ENCODE measurements at regions not wholly inside any gene's neighbourhood (a gene's known extent, or its start where the extent isn't known, plus 50 kb on each side); places are given as distances from the start of the nearest gene placed in this dataset.

DNA sequence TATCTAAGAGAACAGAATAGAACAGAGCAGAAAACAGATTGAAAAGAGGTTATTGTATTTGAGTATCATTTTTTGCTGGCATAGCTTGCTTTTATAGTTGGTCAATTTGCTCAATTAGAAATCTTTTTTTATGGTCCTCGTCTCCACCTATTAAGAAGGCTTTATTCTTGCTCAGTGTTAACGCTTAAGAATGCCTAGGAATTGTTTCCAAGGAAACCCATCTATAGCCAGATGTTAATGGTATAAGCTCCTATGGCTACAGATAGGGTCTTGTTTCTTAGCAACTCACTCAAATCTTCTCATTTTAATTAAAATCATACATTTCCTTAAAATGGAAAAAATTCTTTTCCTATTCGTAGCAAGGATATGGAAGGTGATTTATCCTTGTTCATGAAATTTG, 392.3 kb downstream of the TMEM135 start:
- no peak for DNase-seq (ENCODE audit: low read depth in 2 of 2)

DNA sequence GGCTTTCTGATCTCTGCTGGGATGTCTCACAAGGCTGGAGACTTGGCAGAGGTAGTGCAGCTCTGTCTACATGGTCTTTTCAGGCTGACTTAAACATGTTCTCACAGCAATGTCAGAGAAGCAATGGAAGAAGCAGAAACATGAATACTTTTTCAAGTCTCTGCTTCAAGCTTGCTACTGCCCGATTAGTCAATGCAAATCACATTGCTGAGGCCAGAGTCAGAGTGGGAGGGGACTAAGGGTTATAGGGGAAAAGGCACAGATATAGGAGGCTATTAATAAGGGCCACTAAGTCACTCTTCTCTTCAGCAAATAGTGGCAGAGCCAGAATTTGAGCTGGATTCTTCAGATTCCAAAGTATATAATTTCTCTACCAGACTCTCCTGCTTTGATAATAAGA, 390.5 kb downstream of the TMEM135 start:
- DNase-seq (ENCODE audit: low read depth in 2 of 2), result no peak

DNA sequence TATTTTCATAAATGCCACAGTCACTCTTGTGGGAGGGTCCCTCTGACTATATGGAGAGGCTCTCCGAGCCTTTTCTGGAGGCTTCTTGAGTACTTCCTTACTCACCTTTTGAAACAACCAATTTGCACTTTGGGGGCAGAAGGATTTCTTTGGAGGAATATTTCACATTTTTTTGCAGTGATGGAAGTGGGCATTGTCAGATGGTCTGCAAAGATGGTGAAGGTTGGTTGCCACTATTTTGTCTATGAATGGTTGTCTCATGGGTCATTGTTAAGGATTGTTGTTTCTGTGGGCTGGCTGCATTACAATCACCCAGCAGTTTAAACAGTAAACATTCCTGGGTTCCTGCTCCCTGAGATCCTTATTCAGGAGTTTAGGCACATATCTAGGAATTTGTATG, 388.2 kb downstream of the TMEM135 start:
- DNase-seq (ENCODE audit: low read depth in 2 of 2), result no peak

DNA sequence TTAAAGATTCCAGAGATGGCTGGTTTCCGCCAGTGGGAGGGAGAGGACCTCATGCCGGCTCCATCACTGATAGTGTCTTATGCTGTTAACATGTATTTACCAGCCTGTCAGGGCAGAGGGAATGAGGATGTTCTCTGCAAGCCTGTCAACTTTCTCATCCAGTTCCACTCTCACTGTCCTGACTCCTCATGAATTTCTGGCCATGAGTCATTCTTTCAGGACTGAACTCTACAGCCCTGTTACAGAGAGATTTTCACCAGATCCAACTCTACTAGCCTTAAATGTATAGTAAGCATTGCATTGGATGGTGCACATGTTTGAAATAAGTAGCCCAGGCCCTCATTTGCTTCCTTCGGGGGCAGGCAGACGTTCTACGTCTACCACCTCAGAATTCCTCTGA, 387.7 kb downstream of the TMEM135 start:
- DNase-seq (ENCODE audit: low read depth in 2 of 2), result no peak

DNA sequence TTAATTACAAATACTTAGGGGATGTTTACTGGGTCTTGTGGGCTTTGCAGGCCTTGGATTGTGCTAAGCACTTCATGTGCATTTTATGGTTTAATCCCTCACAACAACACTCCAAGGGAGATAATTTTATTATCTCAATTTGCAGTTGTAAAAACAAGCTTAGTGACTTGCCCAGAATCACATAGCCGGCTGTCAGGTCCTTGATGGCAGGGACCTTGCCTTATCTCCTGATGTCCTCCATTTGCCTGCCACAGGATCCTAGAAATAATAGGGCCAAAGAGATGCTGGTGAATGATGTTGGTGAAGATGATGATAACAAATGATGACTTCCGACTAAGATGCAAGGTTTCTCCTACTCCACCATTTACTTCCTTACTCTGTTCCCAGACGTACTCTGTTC, 385.4 kb downstream of the TMEM135 start:
- no peak for DNase-seq (ENCODE audit: low read depth in 2 of 2)

DNA sequence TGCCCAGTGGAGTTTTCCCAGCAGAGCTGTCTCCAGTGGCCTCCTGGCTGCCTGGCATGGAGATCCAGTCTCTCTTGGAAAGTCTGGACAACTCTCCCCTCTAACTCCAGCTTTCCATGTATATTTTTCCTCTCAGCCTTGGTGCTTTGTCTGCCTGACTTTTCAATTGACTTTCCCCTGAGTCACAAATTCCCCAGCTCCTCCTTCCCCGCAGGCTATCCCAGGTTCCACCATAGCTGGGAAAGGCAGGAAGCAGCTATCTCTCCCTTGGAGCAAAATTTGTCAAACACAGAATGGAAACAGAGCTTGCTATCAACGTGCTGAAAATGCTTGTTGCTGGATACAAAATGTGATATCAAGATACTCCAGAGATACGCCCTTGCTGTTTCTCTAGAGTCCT, 384.8 kb downstream of the TMEM135 start:
- DNase-seq (ENCODE audit: low read depth in 2 of 2), result no peak

DNA sequence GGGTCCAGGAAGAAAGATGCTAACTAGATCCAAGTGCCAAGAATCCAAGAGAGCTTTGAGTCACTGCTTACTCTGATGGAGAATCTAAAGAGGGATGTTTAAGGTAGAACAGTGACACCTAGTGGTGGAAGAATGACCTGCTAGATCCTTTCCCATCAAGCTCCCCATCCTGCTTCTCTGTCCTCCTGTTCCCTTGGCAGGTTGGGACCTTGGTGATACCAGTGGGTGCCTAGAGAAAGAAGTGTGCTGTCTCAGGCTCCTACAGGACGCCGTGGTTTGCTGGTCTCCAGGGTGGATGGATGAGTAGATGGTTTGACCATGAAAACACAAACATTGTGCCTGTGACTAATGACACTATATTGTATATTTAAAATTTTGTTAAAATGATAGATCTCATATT, 383.7 kb downstream of the TMEM135 start:
- peak in 1 of 2 donors; percentile 4 for DNase-seq (ENCODE audit: low read depth in 2 of 2)

DNA sequence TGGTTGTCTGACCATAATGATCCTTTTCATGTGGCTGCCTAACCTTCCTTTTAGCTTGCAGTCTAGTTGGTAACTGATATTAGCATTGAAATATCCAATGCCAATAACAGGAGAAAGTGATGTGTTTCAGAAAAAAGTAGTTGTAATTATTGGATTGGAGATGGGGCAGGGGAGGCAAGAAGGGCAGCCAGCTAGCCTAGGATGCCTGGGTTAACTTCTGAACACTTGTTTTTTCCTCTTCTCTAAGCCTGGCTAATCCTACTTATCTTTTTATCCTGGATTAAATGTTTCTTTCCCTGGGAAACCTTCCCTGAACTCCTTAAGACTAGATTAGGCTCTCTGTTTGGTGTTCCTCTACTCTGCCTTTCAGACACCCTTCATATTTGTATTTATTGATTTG, 380.2 kb downstream of the TMEM135 start:
- no peak for DNase-seq (ENCODE audit: low read depth in 2 of 2)

DNA sequence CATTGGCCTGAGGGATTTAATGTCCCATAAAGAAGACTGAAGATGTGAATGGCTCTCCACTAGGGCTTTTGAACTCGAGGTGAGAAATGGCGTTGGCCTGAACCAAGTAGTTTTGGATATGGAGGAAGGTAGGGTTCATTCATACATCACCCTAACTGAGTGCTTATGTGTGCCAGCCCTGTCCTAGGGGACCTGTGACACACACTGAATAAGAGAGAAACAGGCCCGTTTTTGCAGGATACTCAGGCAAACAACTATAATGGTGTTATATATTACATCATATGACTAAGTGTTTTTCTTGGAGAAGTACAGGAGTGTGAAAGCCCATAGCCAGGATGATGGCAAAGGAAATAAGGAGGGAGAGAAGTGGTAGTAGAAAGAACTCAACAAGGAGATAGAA, 368.1 kb downstream of the TMEM135 start:
- DNase-seq (ENCODE audit: low read depth in 2 of 2), result no peak

DNA sequence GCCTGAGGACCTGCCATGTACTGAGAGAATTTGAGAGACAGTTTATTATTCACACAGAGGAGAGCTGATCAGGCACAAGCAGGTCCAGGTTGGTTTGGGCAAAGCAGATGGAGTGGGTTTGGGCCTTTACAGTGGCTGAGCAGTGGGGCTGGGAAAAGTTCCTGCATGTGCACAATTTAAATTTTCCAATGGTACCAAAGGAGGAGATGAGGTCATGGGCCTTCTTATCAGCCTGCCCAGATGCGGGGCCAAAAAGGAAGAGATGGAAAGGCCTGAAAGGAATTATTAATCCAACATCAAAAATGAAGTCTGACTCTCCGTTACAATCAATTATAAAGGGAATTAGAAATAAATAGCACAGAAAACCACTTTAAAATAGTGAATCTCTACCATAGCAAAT, 367.6 kb downstream of the TMEM135 start:
- no peak for DNase-seq (ENCODE audit: low read depth in 2 of 2)

DNA sequence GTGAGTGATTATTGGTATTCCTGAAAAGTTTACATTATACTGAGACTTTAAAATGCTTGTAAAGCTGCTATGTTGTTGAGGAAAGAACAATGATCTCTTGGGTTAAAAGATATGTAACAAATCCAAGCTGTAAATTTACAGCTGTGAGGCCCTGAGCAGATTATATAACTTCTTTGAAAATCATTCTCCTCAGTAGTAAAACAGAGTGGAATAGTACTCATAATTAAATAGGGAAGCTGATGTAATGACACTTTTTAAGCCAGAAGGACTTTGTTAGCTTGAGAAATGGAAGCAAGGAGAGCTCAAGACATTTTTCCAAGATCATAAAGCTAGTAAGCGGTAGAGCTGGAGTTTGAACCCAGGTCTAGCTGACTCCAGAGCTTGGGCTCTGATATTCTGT, 363.9 kb downstream of the TMEM135 start:
- no peak for DNase-seq (ENCODE audit: low read depth in 2 of 2)

DNA sequence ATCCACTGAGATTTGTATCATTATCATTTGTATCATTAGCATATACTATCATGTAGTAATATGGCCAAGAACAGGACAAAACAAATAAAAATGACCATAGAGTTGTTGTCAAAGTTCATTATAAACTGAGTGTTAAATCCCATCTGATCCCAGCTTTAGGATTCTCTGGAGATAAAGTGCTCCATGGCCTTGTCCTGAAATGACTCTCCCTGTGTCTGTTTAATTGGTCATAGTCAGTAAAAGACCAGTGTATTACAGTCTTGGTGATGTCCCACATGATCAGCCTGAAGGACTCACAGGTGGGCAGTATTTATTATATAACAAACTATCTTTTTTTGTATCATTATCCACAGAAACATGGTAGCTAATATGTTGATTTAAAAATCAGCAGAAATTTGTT, 361.6 kb downstream of the TMEM135 start:
- DNase-seq (ENCODE audit: low read depth in 2 of 2), result no peak

DNA sequence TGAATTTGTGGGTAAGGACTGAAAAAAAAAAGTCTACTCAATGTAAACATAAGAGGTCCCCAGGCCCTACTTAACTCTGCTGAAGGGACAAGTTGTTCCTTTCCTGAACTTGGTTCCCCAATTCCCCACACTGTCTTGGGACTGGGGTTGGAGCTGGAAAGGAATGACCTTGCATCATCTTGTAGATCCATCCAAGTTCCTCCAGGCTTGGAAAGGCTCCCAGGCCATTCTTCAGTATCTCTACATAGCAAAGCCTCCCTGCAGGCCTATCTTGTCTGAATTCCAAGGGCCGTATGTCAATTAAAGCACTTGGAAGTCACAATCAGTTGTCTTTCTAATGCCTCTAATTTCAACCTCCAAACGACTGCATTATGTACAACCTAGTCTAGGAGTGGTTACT, 361.2 kb downstream of the TMEM135 start:
- no peak for DNase-seq (ENCODE audit: low read depth in 2 of 2)

DNA sequence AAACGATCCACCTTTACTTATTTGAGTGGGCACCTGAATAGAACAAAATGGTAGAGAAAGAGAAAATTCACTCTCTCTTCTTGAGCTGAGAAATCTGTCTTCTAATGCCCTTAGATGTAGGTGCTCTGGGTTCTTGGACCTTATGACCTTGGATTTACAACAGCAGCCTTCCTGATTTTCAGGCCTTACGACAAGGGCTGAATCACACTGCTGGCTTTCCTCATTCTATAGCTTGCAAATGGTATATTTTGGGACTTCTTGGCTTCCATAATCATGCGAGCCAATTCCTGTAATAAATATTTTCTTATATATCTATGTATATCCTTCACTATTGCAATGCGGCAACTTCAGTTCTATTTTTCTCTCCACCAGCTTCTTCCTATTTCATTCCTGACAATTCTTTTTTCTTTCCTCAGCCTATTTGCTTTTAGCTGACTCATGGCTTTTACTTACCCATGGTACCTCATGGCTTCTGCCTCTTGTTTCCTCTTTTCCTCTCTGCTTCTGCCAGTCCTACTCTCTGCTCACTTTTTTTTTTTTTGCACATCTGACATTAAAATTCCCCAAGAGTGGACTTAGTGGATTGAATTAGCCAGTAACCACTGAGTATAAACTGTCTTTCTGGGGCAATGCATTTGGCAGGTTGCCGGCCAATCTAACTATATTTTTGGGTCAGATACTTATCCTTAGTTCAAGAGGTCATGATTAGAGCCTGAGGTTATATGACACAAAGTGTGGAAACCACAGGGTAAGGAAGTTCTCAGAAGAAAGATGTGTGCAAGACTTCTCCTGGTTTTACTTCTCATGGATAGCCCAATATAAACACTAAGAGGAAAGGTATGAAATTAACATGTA, 359.5 kb downstream of the TMEM135 start:
- no peak for DNase-seq (ENCODE audit: low read depth in 2 of 2)

DNA sequence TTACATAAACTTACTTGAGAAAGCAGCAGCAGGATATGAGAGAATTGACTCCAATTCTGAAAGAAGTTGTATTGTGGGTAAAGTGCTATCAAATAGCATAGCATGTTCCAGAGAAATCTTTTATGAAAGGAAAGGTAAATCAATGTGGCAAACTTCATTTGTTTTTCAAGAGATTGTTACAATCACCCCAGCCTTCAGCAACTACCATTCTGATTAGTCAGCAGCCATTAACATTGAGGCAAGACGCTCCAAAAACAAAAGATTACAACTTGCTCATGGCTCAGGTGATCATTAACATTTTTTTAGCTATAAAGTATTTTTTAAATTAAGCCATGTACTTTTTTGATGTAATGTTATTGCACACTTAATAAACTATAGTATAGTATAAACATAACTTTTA, 357.2 kb downstream of the TMEM135 start:
- no peak for DNase-seq (ENCODE audit: low read depth in 2 of 2)

DNA sequence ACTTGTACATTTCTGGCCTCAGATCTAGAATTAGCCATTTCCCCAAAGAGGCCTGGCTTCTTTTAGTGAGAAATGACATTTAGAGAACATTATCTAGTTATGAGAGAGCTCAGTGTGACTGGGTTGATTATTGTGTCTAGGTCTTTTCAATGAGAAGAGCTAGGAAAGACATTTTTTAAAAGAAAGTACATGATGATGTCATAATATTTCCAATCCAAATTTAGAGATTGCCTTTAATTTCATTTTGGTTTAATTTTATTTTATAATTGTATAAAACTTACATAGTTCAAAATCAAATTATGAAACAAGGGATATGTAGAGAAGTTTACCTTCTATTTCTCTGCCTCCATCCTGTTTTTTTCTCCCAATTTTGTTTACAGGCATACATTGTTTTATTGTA, 354.9 kb downstream of the TMEM135 start:
- DNase-seq (ENCODE audit: low read depth in 2 of 2), result no peak

DNA sequence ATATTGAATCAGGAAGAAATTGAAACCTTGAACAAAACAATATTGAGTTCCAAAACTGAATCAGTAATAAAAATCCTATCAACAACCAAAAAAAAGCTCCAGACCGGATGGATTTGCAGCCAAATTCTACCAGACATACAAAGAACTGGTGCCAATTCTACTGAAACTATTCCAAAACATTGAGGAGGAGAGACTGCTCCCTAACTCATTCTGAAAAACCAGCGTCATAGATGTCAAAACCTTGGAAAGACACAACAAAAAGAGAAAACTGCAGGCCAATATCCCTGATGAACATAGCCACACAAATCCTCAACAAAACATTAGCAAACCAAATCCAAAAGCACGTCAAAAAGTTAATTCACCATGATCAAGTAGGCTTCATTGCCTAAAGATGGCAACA, 353.8 kb downstream of the TMEM135 start:
- DNase-seq (ENCODE audit: low read depth in 2 of 2), result no peak

DNA sequence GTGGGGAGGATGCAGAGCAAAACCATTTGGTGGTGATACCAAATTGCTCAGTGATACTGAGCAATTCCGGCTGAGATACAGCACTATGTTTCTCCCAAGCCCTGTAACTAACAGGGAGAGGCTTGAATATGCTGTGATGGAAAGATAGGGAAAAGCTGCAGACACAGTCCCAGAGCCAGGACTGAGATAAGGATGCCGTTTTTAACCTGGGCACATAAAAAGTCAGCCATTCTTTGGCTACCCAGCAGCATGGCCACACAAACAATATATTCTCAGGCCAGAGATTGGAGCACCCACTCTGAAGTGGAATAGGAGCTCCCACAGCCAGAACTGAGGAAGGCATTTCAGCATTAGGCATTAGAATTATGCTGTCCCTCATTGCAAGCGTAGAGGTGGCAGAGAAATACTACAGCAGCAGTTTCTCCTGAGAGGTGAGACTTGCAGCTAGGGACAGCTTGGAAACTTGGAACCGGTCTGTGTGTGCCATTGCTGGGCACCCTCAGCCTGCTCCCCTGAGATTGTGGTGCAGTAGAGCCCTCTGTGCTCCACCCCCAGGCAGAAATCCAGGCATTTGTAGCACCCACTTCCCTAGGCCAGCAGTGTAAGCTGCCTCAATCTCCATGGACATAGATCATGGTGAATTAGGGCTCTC, 346.5 kb downstream of the TMEM135 start:
- no peak for DNase-seq (ENCODE audit: low read depth in 2 of 2)

DNA sequence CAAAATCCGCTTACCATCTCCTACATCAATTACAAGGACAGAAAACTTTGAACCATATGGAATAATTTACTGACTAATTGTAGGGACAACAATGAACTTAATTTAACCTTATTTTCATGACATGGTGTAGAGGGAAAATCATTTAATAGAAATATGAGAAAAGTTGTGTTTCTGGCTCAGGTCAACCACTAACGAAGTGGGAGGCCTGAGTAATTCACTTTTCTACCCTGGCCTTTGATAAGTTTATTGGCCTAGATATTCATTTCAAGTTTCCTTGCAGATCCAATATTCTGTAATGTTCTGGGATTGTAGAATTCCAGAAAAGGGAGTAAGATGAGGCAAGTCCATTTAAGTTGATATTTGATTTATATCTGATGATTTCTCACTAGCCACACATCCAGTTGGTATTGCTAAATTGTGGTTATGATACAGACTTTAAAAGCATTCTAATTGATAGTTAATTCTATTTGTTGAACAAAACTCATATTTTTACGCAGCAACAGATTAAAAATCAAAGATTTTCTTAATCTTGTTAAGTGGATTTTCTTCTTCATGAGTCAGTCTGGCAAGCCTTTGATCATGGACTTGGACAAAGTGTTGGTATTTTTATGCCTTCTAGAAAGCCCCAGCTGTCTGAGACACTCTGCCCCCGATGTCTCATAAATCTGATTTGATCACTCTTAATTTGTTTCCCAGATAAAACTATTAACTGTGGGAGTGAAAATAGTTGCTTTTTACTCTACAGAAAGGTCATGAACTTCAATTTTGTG, 336.5 kb downstream of the TMEM135 start:
- DNase-seq (ENCODE audit: low read depth in 2 of 2), result no peak

Data from stimulated activated CD4-positive, alpha-beta T cell treated with anti-CD3 and anti-CD28 coated beads, Interleukin-4, amount 100 ng/mL, for 48 hours (primary cell).